ENCODE measurements at regions not wholly inside any gene's neighbourhood (a gene's known extent, or its start where the extent isn't known, plus 50 kb on each side); places are given as distances from the start of the nearest gene placed in this dataset.
"Not testable (repeated sequence)": the region's sequence is repeated elsewhere in the genome, so short reads cannot be mapped to it uniquely, and the experiment has no call there.

DNA sequence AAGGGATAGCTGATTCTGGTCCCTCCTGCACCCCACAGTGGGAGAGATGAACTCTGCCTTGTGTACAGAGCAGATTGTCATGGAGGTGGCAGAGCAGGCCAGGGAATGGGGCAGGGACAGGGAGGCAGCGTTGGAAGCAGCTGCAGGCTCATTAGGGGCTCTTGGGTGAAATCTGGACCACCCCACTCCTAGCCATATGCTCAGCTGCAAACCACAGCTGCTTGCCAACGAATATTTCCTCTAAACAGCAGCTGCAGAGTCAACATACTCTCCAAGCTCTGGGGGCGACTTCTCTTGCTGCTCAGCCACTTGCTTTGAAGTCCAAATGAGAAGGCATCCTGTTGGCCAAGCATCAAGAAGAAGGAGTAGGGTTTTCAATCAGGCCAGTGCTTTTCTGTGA, 302.3 kb upstream of the AUTS2 start:
- no peaks in the 10 kb centered on the region for H3K27me3 ChIP-seq
- H3K36me3 ChIP-seq: no peaks in the 10 kb centered on the region
- intact Hi-C loops (cut with DNase I): no loop called here
- no peak overlapping the region for H3K4me3 ChIP-seq
- no peaks in the 10 kb centered on the region for H3K9me3 ChIP-seq
- no peak overlapping the region for H3K27ac ChIP-seq
- H3K4me1 ChIP-seq: no peaks in the 10 kb centered on the region
- H3K9ac ChIP-seq (ENCODE audit: low read depth in 2 of 2, low read length in 2 of 2): no peak overlapping the region
- no peak for DNase-seq
- TF ChIP-seq, protein P1, sequence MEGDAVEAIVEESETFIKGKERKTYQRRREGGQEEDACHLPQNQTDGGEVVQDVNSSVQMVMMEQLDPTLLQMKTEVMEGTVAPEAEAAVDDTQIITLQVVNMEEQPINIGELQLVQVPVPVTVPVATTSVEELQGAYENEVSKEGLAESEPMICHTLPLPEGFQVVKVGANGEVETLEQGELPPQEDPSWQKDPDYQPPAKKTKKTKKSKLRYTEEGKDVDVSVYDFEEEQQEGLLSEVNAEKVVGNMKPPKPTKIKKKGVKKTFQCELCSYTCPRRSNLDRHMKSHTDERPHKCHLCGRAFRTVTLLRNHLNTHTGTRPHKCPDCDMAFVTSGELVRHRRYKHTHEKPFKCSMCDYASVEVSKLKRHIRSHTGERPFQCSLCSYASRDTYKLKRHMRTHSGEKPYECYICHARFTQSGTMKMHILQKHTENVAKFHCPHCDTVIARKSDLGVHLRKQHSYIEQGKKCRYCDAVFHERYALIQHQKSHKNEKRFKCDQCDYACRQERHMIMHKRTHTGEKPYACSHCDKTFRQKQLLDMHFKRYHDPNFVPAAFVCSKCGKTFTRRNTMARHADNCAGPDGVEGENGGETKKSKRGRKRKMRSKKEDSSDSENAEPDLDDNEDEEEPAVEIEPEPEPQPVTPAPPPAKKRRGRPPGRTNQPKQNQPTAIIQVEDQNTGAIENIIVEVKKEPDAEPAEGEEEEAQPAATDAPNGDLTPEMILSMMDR (IDR thresholded peaks at IDR 0.05): no peak

DNA sequence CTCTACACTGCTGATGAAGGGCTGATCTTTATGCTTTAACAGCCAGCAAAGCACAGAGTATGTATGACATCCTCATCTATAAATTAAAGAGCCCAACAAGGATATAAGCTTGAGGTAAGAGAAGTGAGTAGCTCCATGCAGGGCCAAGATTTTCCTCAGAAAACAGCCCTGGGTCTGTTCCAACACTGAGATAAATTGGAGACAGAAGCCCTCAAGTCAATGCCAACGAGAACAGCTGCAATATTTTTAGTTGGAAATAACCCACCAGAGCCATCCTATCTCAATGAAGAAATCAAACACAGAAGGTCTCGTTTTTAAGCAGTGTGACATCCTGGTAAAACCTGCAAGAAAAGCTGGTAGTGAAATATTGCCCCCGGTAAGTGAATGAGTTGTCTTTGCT, 297.0 kb upstream of the AUTS2 start:
- Histone ChIP-seq H3K4me1 (no peaks in the 10 kb centered on the region), H3K9ac (ENCODE audit: low read depth in 2 of 2, low read length in 2 of 2) (no peak overlapping the region), H3K36me3 (no peaks in the 10 kb centered on the region), H3K27me3 (no peaks in the 10 kb centered on the region), H3K9me3 (no peaks in the 10 kb centered on the region), H3K4me3 (no peak overlapping the region), H3K27ac (no peak overlapping the region)
- TF ChIP-seq, protein P1 (IDR thresholded peaks at IDR 0.05): no peak
- no peak for DNase-seq
- intact Hi-C loops (cut with DNase I): no loop called here

- H3K27me3 ChIP-seq: no peaks in the 10 kb centered on the region
- intact Hi-C loops (cut with DNase I): no loop called here
- no peak overlapping the region for H3K9ac ChIP-seq (ENCODE audit: low read depth in 2 of 2, low read length in 2 of 2)
- no peaks in the 10 kb centered on the region for H3K9me3 ChIP-seq
- no peaks in the 10 kb centered on the region for H3K36me3 ChIP-seq
- H3K4me3 ChIP-seq: no peak overlapping the region
- H3K27ac ChIP-seq: no peak overlapping the region
- TF ChIP-seq, protein P1 (IDR thresholded peaks at IDR 0.05): no peak
- no peaks in the 10 kb centered on the region for H3K4me1 ChIP-seq
- no peak for DNase-seq
Observed at GRCh38 chr7:69309601-69310000, 288.7 kb upstream of the AUTS2 start.

- intact Hi-C loops (cut with DNase I): no loop called here
- Histone ChIP-seq H3K27ac (no peak overlapping the region), H3K9me3 (no peaks in the 10 kb centered on the region), H3K27me3 (no peaks in the 10 kb centered on the region), H3K9ac (ENCODE audit: low read depth in 2 of 2, low read length in 2 of 2) (no peak overlapping the region), H3K36me3 (no peaks in the 10 kb centered on the region), H3K4me1 (no peaks in the 10 kb centered on the region), H3K4me3 (no peak overlapping the region)
- no peak for DNase-seq
- TF ChIP-seq, protein P1 (IDR thresholded peaks at IDR 0.05): no peak
Observed at GRCh38 chr7:69311489-69311888, 286.8 kb upstream of the AUTS2 start.

DNA sequence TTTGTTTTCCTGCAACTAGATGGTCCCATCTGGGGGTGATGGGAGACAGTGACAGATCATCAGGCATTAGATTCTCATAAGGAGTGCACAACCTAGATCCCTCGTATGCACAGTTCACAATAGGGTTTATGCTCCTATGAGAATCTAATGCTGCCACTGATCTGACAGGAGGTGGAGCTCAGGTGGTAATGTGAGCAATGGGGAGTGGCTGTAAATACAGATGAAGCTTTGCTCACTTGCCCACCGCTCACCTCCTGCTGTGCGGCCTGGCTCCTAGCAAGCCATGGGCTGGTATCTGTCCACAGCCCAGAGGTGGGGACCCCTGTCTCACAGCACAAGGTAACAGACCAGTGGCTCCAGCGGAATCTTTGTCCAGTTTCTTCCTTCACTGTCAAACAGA, 284.4 kb upstream of the AUTS2 start:
- DNase-seq; H3K27me3 ChIP-seq; H3K27ac ChIP-seq; H3K4me1 ChIP-seq; H3K4me3 ChIP-seq; H3K9me3 ChIP-seq; H3K9ac ChIP-seq (ENCODE audit: low read depth in 2 of 2, low read length in 2 of 2); H3K36me3 ChIP-seq; intact Hi-C loops (cut with DNase I): not testable (repeated sequence)

DNA sequence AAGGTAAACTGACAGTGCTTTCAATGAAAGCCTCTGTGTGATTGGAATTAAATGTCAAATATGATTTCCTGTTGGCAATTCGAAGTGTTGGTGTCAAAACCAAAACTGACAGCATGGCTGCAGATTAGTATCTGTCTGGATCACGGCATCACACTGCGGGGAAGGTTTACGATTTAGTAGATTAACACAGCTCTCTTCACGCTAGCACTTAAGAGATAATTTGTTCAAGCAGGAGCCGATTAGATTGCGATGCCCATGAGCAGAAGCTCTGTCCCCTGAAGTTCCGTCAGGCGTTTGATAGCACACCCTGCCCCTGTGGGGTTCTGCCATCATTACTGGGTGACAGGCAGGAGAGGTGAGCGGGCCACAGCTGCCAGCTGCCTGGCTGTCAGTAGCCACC, 279.5 kb upstream of the AUTS2 start:
- TF ChIP-seq, protein P1 (IDR thresholded peaks at IDR 0.05): no peak
- Histone ChIP-seq H3K27ac (no peak overlapping the region), H3K9me3 (no peaks in the 10 kb centered on the region), H3K4me1 (no peaks in the 10 kb centered on the region), H3K36me3 (no peaks in the 10 kb centered on the region), H3K4me3 (no peak overlapping the region), H3K27me3 (no peaks in the 10 kb centered on the region), H3K9ac (ENCODE audit: low read depth in 2 of 2, low read length in 2 of 2) (no peak overlapping the region)
- intact Hi-C loops (cut with DNase I): no loop called here
- no peak for DNase-seq

All from colonic mucosa (tissue), 4 donors.